ENCODE measurements at regions not wholly inside any gene's neighbourhood (a gene's known extent, or its start where the extent isn't known, plus 50 kb on each side); places are given as distances from the start of the nearest gene placed in this dataset.

DNA sequence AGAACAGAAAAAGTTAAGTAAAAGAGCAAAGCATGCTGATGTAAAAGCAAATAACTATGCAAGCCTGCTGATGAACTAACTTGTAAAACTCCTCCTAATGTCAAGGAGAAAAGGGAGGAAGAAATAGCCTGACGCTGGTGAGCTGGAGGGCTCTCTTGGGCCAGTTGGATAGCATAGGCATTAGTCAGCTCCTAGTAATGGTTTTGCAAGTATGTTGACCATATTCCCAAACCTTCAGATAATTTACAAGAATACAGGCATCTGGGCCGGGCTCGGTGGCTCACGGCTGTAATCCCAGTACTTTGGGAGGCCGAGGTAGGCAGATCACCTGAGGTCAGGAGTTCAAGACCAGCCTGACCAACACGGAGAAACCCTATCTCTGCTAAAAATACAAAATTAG, 871.4 kb downstream of the C12orf50 start:
- TF ChIP-seq, protein P1, sequence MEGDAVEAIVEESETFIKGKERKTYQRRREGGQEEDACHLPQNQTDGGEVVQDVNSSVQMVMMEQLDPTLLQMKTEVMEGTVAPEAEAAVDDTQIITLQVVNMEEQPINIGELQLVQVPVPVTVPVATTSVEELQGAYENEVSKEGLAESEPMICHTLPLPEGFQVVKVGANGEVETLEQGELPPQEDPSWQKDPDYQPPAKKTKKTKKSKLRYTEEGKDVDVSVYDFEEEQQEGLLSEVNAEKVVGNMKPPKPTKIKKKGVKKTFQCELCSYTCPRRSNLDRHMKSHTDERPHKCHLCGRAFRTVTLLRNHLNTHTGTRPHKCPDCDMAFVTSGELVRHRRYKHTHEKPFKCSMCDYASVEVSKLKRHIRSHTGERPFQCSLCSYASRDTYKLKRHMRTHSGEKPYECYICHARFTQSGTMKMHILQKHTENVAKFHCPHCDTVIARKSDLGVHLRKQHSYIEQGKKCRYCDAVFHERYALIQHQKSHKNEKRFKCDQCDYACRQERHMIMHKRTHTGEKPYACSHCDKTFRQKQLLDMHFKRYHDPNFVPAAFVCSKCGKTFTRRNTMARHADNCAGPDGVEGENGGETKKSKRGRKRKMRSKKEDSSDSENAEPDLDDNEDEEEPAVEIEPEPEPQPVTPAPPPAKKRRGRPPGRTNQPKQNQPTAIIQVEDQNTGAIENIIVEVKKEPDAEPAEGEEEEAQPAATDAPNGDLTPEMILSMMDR (IDR thresholded peaks at IDR 0.05): no peak
- no peak for TF ChIP-seq POLR2A (IDR thresholded peaks at IDR 0.05)
- no peak for TF ChIP-seq POLR2AphosphoS5 (IDR thresholded peaks at IDR 0.05)

All from upper lobe of left lung (tissue), 4 donors.